Skeletal muscle satellite cell (primary cell): ENCODE measurements at regions not wholly inside any gene's neighbourhood (a gene's known extent, or its start where the extent isn't known, plus 50 kb on each side); places are given as distances from the start of the nearest gene placed in this dataset.

Experiments used
- H3K27me3 ChIP-seq: 2 replicates; pipeline ENCODE4 v1.7.0; 2013; ENCODE audit warnings: low read length; ENCODE audit not compliant: control insufficient read depth, insufficient read depth
- H3K36me3 ChIP-seq: 2 replicates; pipeline ENCODE4 v1.7.0; 2013; ENCODE audit warnings: mild to moderate bottlenecking, control low read depth, low read length; ENCODE audit not compliant: insufficient read depth
- H3K4me1 ChIP-seq: 2 replicates; pipeline ENCODE4 v1.7.0; 2013; ENCODE audit warnings: low read length; ENCODE audit not compliant: control insufficient read depth, insufficient read depth
- H3K4me2 ChIP-seq: 2 replicates; pipeline ENCODE4 v1.7.0; 2013; ENCODE audit warnings: mild to moderate bottlenecking, low read length
- H3K4me3 ChIP-seq: 2 replicates; pipeline ENCODE4 v1.7.0; 2013; ENCODE audit warnings: low read length
- H3K9ac ChIP-seq: 2 replicates; pipeline ENCODE4 v1.7.0; 2013; ENCODE audit warnings: mild to moderate bottlenecking, low read depth, low read length, moderate library complexity
- H3K9me3 ChIP-seq: replicated peaks from 2 replicates; pipeline ENCODE4 v1.7.0; 2013; ENCODE audit warnings: mild to moderate bottlenecking, control low read depth, low read length

GRCh38 chr20:11255455-11255854, 581.7 kb upstream of the JAG1 start:
- Histone ChIP-seq H3K9me3 (no peaks in the 10 kb centered on the region), H3K9ac (no peak overlapping the region), H3K27me3 (no peaks in the 10 kb centered on the region), H3K36me3 (no peaks in the 10 kb centered on the region), H3K4me1 (no peaks in the 10 kb centered on the region), H3K4me3 (no peak overlapping the region), H3K4me2 (no peak overlapping the region)

- Histone ChIP-seq H3K27me3 (no peaks in the 10 kb centered on the region), H3K4me2 (no peak overlapping the region), H3K4me3 (no peak overlapping the region), H3K9me3 (no peaks in the 10 kb centered on the region), H3K36me3 (no peaks in the 10 kb centered on the region), H3K9ac (no peak overlapping the region), H3K4me1 (no peaks in the 10 kb centered on the region)
Measured at GRCh38 chr20:11255860-11256259, 582.1 kb upstream of the JAG1 start.

GRCh38 chr20:11260611-11261010, 586.8 kb upstream of the JAG1 start:
- no peak overlapping the region for H3K4me3 ChIP-seq
- no peaks in the 10 kb centered on the region for H3K27me3 ChIP-seq
- H3K9me3 ChIP-seq = no peaks in the 10 kb centered on the region
- H3K9ac ChIP-seq = no peak overlapping the region
- H3K4me1 ChIP-seq = peaks cover 11% of the 10 kb centered on the region
- H3K4me2 ChIP-seq = no peak overlapping the region
- no peaks in the 10 kb centered on the region for H3K36me3 ChIP-seq

- peak overlapping the region; percentile 11 for H3K4me2 ChIP-seq
- H3K36me3 ChIP-seq = no peaks in the 10 kb centered on the region
- no peaks in the 10 kb centered on the region for H3K9me3 ChIP-seq
- peaks cover 13% of the 10 kb centered on the region for H3K4me1 ChIP-seq
- H3K4me3 ChIP-seq = no peak overlapping the region
- no peak overlapping the region for H3K9ac ChIP-seq
- no peaks in the 10 kb centered on the region for H3K27me3 ChIP-seq
Measured at GRCh38 chr20:11261533-11262000, 587.8 kb upstream of the JAG1 start.

- Histone ChIP-seq H3K9ac (no peak overlapping the region), H3K9me3 (no peaks in the 10 kb centered on the region), H3K27me3 (no peaks in the 10 kb centered on the region), H3K4me3 (no peak overlapping the region), H3K4me2 (no peak overlapping the region), H3K36me3 (no peaks in the 10 kb centered on the region), H3K4me1 (peaks cover 22% of the 10 kb centered on the region)
Measured at GRCh38 chr20:11266571-11266970, 592.8 kb upstream of the JAG1 start.

GRCh38 chr20:11267131-11267761, 593.4 kb upstream of the JAG1 start:
- peak overlapping the region; percentile 30 for H3K4me3 ChIP-seq
- H3K9ac ChIP-seq = peak overlapping the region; percentile 10
- no peaks in the 10 kb centered on the region for H3K36me3 ChIP-seq
- H3K9me3 ChIP-seq = no peaks in the 10 kb centered on the region
- peaks cover 16% of the 10 kb centered on the region for H3K4me1 ChIP-seq
- no peaks in the 10 kb centered on the region for H3K27me3 ChIP-seq
- peak overlapping the region; percentile 63 for H3K4me2 ChIP-seq

GRCh38 chr20:11267762-11268335, 594.0 kb upstream of the JAG1 start:
- H3K9me3 ChIP-seq = no peaks in the 10 kb centered on the region
- peak overlapping the region; percentile 6 for H3K9ac ChIP-seq
- H3K4me1 ChIP-seq = peaks cover 16% of the 10 kb centered on the region
- H3K4me3 ChIP-seq = no peak overlapping the region
- peak overlapping the region; percentile 18 for H3K4me2 ChIP-seq
- H3K27me3 ChIP-seq = no peaks in the 10 kb centered on the region
- no peaks in the 10 kb centered on the region for H3K36me3 ChIP-seq

- no peak overlapping the region for H3K9ac ChIP-seq
- H3K4me3 ChIP-seq = no peak overlapping the region
- no peaks in the 10 kb centered on the region for H3K27me3 ChIP-seq
- no peaks in the 10 kb centered on the region for H3K36me3 ChIP-seq
- no peak overlapping the region for H3K4me2 ChIP-seq
- H3K9me3 ChIP-seq = no peaks in the 10 kb centered on the region
- peaks cover 16% of the 10 kb centered on the region for H3K4me1 ChIP-seq
Measured at GRCh38 chr20:11270566-11270965, 596.8 kb upstream of the JAG1 start.

GRCh38 chr20:11271319-11271718, 597.5 kb upstream of the JAG1 start:
- Histone ChIP-seq H3K9me3 (no peaks in the 10 kb centered on the region), H3K4me1 (peaks cover 16% of the 10 kb centered on the region), H3K9ac (no peak overlapping the region), H3K36me3 (no peaks in the 10 kb centered on the region), H3K4me2 (no peak overlapping the region), H3K27me3 (no peaks in the 10 kb centered on the region), H3K4me3 (no peak overlapping the region)

GRCh38 chr20:11271920-11272594, 598.3 kb upstream of the JAG1 start:
- Histone ChIP-seq H3K27me3 (no peaks in the 10 kb centered on the region), H3K4me1 (peaks cover 9% of the 10 kb centered on the region), H3K9ac (no peak overlapping the region), H3K9me3 (no peaks in the 10 kb centered on the region), H3K4me3 (no peak overlapping the region), H3K4me2 (no peak overlapping the region), H3K36me3 (no peaks in the 10 kb centered on the region)

GRCh38 chr20:11274141-11274594, 600.4 kb upstream of the JAG1 start:
- Histone ChIP-seq H3K4me1 (no peaks in the 10 kb centered on the region), H3K36me3 (no peaks in the 10 kb centered on the region), H3K9ac (no peak overlapping the region), H3K27me3 (no peaks in the 10 kb centered on the region), H3K4me2 (no peak overlapping the region), H3K9me3 (no peaks in the 10 kb centered on the region), H3K4me3 (no peak overlapping the region)
